CD4-positive, alpha-beta T cell (primary cell): ENCODE measurements at regions not wholly inside any gene's neighbourhood (a gene's known extent, or its start where the extent isn't known, plus 50 kb on each side); places are given as distances from the start of the nearest gene placed in this dataset.

Experiments used
- ATAC-seq: fragments of 200-7000 bp; cut with Tn5 transposase; one replicate; pipeline ENCODE4 v1.10.0; 2022; ENCODE audit warnings: mild to moderate bottlenecking; ENCODE audit not compliant: poor library complexity
- CTCF ChIA-PET: fragments of 350-600 bp; sonication (Branson Sonifier 250); formaldehyde crosslinking; loops from one replicate; lab custom pipeline; 2021; ENCODE audit warnings: antibody characterized with exemption, inconsistent platforms; lab: Charles Lee
- POLR2A ChIA-PET: fragments of 350-600 bp; sonication (Branson Sonifier 250); formaldehyde crosslinking; loops from one replicate; lab custom pipeline; 2021; ENCODE audit warnings: antibody characterized with exemption, inconsistent platforms; lab: Charles Lee
- DNase-seq, 14 experiments: peaks; one replicate each; pipeline ENCODE4 v3.0.0-alpha.2; 2013 to 2020; ENCODE audit warnings: mixed read lengths in 2 of 14
- H3K27ac ChIP-seq, 2 donors: one replicate each; pipeline versions ENCODE4 v1.5.1 to v1.7.0; 2013; ENCODE audit warnings: low read length in 2 of 2, low read depth in 1 of 2, mild to moderate bottlenecking in 1 of 2
- H3K27me3 ChIP-seq, 2 experiments: 1 replicate in 1 of 2; 2 replicates in 1 of 2; pipeline versions ENCODE4 v1.6.1 to v1.7.0; 2013; ENCODE audit warnings: low read length in 2 of 2, control low read depth in 1 of 2, mild to moderate bottlenecking in 1 of 2, moderate library complexity in 1 of 2; ENCODE audit not compliant: insufficient read depth in 2 of 2, control insufficient read depth in 1 of 2
- H3K36me3 ChIP-seq: one replicate; pipeline ENCODE4 v1.6.1; 2013; ENCODE audit warnings: low read length, control low read depth; ENCODE audit not compliant: insufficient read depth
- H3K4me1 ChIP-seq: one replicate; pipeline ENCODE4 v1.6.1; 2013; ENCODE audit warnings: low read length, control low read depth; ENCODE audit not compliant: insufficient read depth
- H3K4me3 ChIP-seq: one replicate; pipeline ENCODE4 v1.5.1; 2013; ENCODE audit warnings: mild to moderate bottlenecking, low read length, moderate library complexity
- H3K9me3 ChIP-seq, 2 experiments: 1 replicate in 1 of 2; 2 replicates in 1 of 2; pipeline versions ENCODE4 v1.6.1 to v1.7.0; 2013; ENCODE audit warnings: low read length in 2 of 2, mild to moderate bottlenecking in 2 of 2, control low read depth in 1 of 2, moderate library complexity in 1 of 2; ENCODE audit not compliant: control insufficient read depth in 1 of 2, insufficient read depth in 1 of 2
- H3K27ac Mint-ChIP-seq: one replicate; pipeline ENCODE4 v1.8.0; 2020; ENCODE audit warnings: mixed read lengths
- H3K27me3 Mint-ChIP-seq: one replicate; pipeline ENCODE4 v1.8.0; 2021; ENCODE audit warnings: mixed read lengths
- H3K36me3 Mint-ChIP-seq: one replicate; pipeline ENCODE4 v1.8.0; 2021; ENCODE audit warnings: low read depth, mixed read lengths
- H3K4me1 Mint-ChIP-seq: one replicate; pipeline ENCODE4 v1.8.0; 2021; ENCODE audit warnings: low read depth, mixed read lengths
- H3K4me3 Mint-ChIP-seq: one replicate; pipeline ENCODE4 v1.8.0; 2020; ENCODE audit warnings: mild to moderate bottlenecking, mixed read lengths
- H3K9me3 Mint-ChIP-seq: one replicate; pipeline ENCODE4 v1.8.0; 2020; ENCODE audit warnings: mixed read lengths
- CTCF ChIP-seq: fragments of 200-600 bp; IDR thresholded peaks from one replicate; pipeline ENCODE4 v1.8.0; 2022; ENCODE audit warnings: antibody characterized with exemption, mild to moderate bottlenecking
- intact Hi-C, 2 experiments: fragments of 100-400 bp; cut with DNase I in 1 of 2; cut with micrococcal nuclease in 1 of 2; formaldehyde crosslinking; loops; one replicate each; pipeline versions ENCODE4 v1.15.1 to v1.9.0; 2023 to 2025; cut with DNase I, micrococcal nuclease

GRCh38 chr20:20903773-20904500 is 191.5 kb upstream of the RALGAPA2 start:
- no peaks in the 10 kb centered on the region for H3K36me3 Mint-ChIP-seq
- TF ChIP-seq CTCF = no peak
- no peak overlapping the region for H3K4me3 ChIP-seq
- ATAC-seq (no peak), DNase-seq (no peak)
- H3K27ac Mint-ChIP-seq = no peak overlapping the region
- peaks cover 0 to 2% of the 10 kb centered on the region in 2 experiments for H3K27me3 ChIP-seq
- no peaks in the 10 kb centered on the region for H3K36me3 ChIP-seq
- H3K4me3 Mint-ChIP-seq = no peak overlapping the region
- no peaks in the 10 kb centered on the region for H3K9me3 ChIP-seq
- no peaks in the 10 kb centered on the region for H3K4me1 Mint-ChIP-seq
- POLR2A ChIA-PET = no interaction called here
- CTCF ChIA-PET = no interaction called here
- H3K4me1 ChIP-seq = no peaks in the 10 kb centered on the region
- intact Hi-C loops = no loop called here
- H3K27me3 Mint-ChIP-seq = peaks cover 36% of the 10 kb centered on the region
- no peaks in the 10 kb centered on the region for H3K9me3 Mint-ChIP-seq
- no peak overlapping the region for H3K27ac ChIP-seq

- no peaks in the 10 kb centered on the region for H3K4me1 ChIP-seq
Measured at GRCh38 chr20:20897922-20898321, 185.5 kb upstream of the RALGAPA2 start.

DNA sequence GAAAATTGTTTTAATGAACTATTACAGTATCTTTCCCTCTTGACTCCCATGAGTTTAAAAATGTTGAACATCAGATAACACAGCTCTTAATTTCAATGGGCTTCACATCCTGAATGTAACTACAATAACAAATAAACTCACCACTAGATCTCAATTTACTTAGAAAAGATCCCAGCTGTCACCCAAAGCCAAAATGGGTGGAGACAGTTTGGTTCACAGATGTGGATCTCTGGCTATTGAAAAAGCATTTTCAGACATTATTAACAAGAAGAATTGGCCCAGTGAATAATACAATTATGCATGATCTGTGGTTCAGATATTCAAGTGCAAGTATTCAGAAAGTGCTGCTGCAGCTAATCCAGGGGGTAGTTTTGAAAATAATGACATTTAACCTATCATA is 184.7 kb upstream of the RALGAPA2 start:
- Mint-ChIP-seq H3K9me3 (no peaks in the 10 kb centered on the region), H3K27me3 (peaks cover 7% of the 10 kb centered on the region), H3K36me3 (no peaks in the 10 kb centered on the region), H3K4me3 (no peak overlapping the region), H3K4me1 (no peaks in the 10 kb centered on the region), H3K27ac (no peak overlapping the region)
- H3K9me3 ChIP-seq = peaks cover 0 to 7% of the 10 kb centered on the region in 2 experiments
- ChIA-PET CTCF (no interaction called here), POLR2A (no interaction called here)
- no peak overlapping the region for H3K27ac ChIP-seq
- no peak for ATAC-seq
- H3K4me1 ChIP-seq = no peaks in the 10 kb centered on the region
- intact Hi-C loops = no loop called here
- DNase-seq = no peak
- H3K4me3 ChIP-seq = no peak overlapping the region
- peaks cover 0 to 2% of the 10 kb centered on the region in 2 experiments for H3K27me3 ChIP-seq
- no peaks in the 10 kb centered on the region for H3K36me3 ChIP-seq
- TF ChIP-seq CTCF = no peak

More at GRCh38 chr20:20897922-20898321, 185.5 kb upstream of the RALGAPA2 start:
- no peaks in the 10 kb centered on the region for H3K36me3 ChIP-seq
- H3K4me1 Mint-ChIP-seq = no peaks in the 10 kb centered on the region
- intact Hi-C loops = no loop called here
- peaks cover 0 to 2% of the 10 kb centered on the region in 2 experiments for H3K27me3 ChIP-seq
- no peaks in the 10 kb centered on the region for H3K36me3 Mint-ChIP-seq
- no peak overlapping the region for H3K27ac ChIP-seq
- H3K9me3 ChIP-seq = peaks cover 0 to 7% of the 10 kb centered on the region in 2 experiments
- peaks cover 7% of the 10 kb centered on the region for H3K27me3 Mint-ChIP-seq
- no peak for ATAC-seq
- TF ChIP-seq CTCF = no peak
- H3K4me3 Mint-ChIP-seq = no peak overlapping the region
- ChIA-PET POLR2A (no interaction called here), CTCF (no interaction called here)
- no peak overlapping the region for H3K27ac Mint-ChIP-seq
- no peaks in the 10 kb centered on the region for H3K9me3 Mint-ChIP-seq
- H3K4me3 ChIP-seq = no peak overlapping the region
- no peak for DNase-seq
